K562 (cell line): ENCODE measurements at regions not wholly inside any gene's neighbourhood (a gene's known extent, or its start where the extent isn't known, plus 50 kb on each side); places are given as distances from the start of the nearest gene placed in this dataset.

Source experiments
- ATAC-seq: fragments of 200-7000 bp; cut with Tn5 transposase; 3 replicates; pipeline ENCODE4 v1.9.1; 2020; ENCODE audit warnings: moderate library complexity
- BruUV-seq: library from RNA; stranded (reverse); fragments of 400-500 nt; replicated peaks from 2 replicates; lab custom pipeline; 2021; lab: Mats Ljungman, UMichigan
- CTCF ChIA-PET: fragments of 300-600 bp; formaldehyde crosslinking; extraction: SDS; loops from one replicate; lab custom pipeline; 2021; ENCODE audit warnings: low intra/inter-chr PET ratio; lab: Yijun Ruan, JAX
- POLR2A ChIA-PET: fragments of 300-600, 350-650 bp; sonication (Branson Sonifier 250); formaldehyde crosslinking; extraction: SDS; loops from one replicate; lab custom pipeline; 2021; ENCODE audit warnings: antibody characterized with exemption, inconsistent platforms; lab: Yijun Ruan, JAX
- DNase-seq, 4 experiments: peaks; one replicate each; pipeline versions ENCODE4 v3.0.0 to v3.0.0-alpha.2; 2011 to 2018; ENCODE audit warnings: low spot score in 3 of 4, mixed read lengths in 3 of 4; ENCODE audit errors: extremely low read depth in 1 of 4
- FAIRE-seq: peaks from 2 replicates; lab custom pipeline; 2011; peaks lifted over from hg19 to GRCh38; lab: Jason Lieb, UNC
- H2AFZ ChIP-seq: 2 replicates; pipeline ENCODE4 v1.6.0; 2011; ENCODE audit warnings: low read depth, low read length, control low read depth, inconsistent platforms
- H3K27ac ChIP-seq: fragments of 200-600 bp; 3 replicates; pipeline ENCODE4 v1.8.0; 2011; ENCODE audit warnings: low read depth, mild to moderate bottlenecking, control low read depth, inconsistent platforms, low read length, moderate library complexity, mixed read lengths; ENCODE audit errors: extremely low read depth
- H3K27me3 ChIP-seq, 2 experiments: fragments of 300-600 bp in 1 of 2; 2 replicates in 1 of 2; 3 replicates in 1 of 2; pipeline versions ENCODE4 v1.6.0 to v1.8.0; 2011; ENCODE audit warnings: inconsistent platforms in 2 of 2, low read length in 2 of 2, mild to moderate bottlenecking in 1 of 2, mixed read lengths in 1 of 2, moderate library complexity in 1 of 2; ENCODE audit not compliant: control insufficient read depth in 2 of 2, insufficient read depth in 2 of 2
- H3K36me3 ChIP-seq: fragments of 300-600 bp; 3 replicates; pipeline ENCODE4 v1.8.0; 2011; ENCODE audit warnings: mild to moderate bottlenecking, low read length, inconsistent platforms; ENCODE audit not compliant: control insufficient read depth, insufficient read depth
- H3K4me1 ChIP-seq, 2 experiments: fragments of 200-600 bp in 1 of 2; replicated peaks in 1 of 2; 2 replicates in 1 of 2; 3 replicates in 1 of 2; pipeline versions ENCODE4 v1.5.1 to v1.8.0; 2011; ENCODE audit warnings: inconsistent platforms in 2 of 2, low read length in 2 of 2, mild to moderate bottlenecking in 1 of 2, mixed read lengths in 1 of 2, moderate library complexity in 1 of 2; ENCODE audit not compliant: control insufficient read depth in 2 of 2, insufficient read depth in 2 of 2
- H3K4me2 ChIP-seq: 2 replicates; pipeline ENCODE4 v1.6.1; 2011; ENCODE audit warnings: low read length, control low read depth, inconsistent platforms, mixed read lengths; ENCODE audit not compliant: insufficient read depth
- H3K4me3 ChIP-seq: fragments of 200-600 bp; sonication (generic), shearing (Covaris generic); 2 replicates; pipeline ENCODE4 v1.5.1; 2016; ENCODE audit warnings: control low read depth, inconsistent platforms
- H3K79me2 ChIP-seq: fragments of 200-600 bp; 3 replicates; pipeline ENCODE4 v1.8.0; 2011; ENCODE audit warnings: low read length, inconsistent platforms; ENCODE audit not compliant: control insufficient read depth, insufficient read depth
- H3K9ac ChIP-seq, 2 experiments: 2 replicates each; pipeline versions ENCODE4 v1.6.0 to v1.6.1; 2011; ENCODE audit warnings: low read depth in 2 of 2, low read length in 2 of 2, control low read depth in 1 of 2, inconsistent platforms in 1 of 2, mild to moderate bottlenecking in 1 of 2, mixed read lengths in 1 of 2; ENCODE audit not compliant: insufficient read depth in 1 of 2
- H3K9me1 ChIP-seq: one replicate; pipeline ENCODE4 v1.6.0; 2011; ENCODE audit warnings: inconsistent platforms, mild to moderate bottlenecking, low read length, moderate library complexity; ENCODE audit not compliant: control insufficient read depth, insufficient read depth
- H3K9me3 ChIP-seq: replicated peaks from 2 replicates; pipeline ENCODE4 v1.5.1; 2011; ENCODE audit warnings: low read depth, low read length, inconsistent platforms; ENCODE audit not compliant: control insufficient read depth, insufficient read depth
- H4K20me1 ChIP-seq: replicated peaks from 2 replicates; pipeline ENCODE4 v1.6.1; 2011; ENCODE audit warnings: low read length, inconsistent platforms, mixed read lengths; ENCODE audit not compliant: control insufficient read depth, insufficient read depth
- CTCFL ChIP-seq: IDR thresholded peaks from 2 replicates; pipeline ENCODE4 v1.6.1; 2011; ENCODE audit warnings: borderline replicate concordance, low read depth, mild to moderate bottlenecking, moderate library complexity, low read length; ENCODE audit not compliant: insufficient read depth, poor library complexity, severe bottlenecking
- DIDO1 ChIP-seq: fragments of 450-650 bp; IDR thresholded peaks from 2 replicates; pipeline ENCODE4 v1.6.1; 2016; ENCODE audit warnings: low read depth, missing biosample characterization, missing genetic modification characterization
- E2F5 ChIP-seq: sonication (generic); formaldehyde crosslinking; IDR thresholded peaks from 2 replicates; pipeline ENCODE4 v1.8.0; 2022; ENCODE audit warnings: mild to moderate bottlenecking, missing genetic modification reagents
- FIP1L1 ChIP-seq: fragments of 200-400 bp; formaldehyde crosslinking; IDR thresholded peaks from 2 replicates; pipeline ENCODE4 v1.6.1; 2018; ENCODE audit warnings: mild to moderate bottlenecking, low read depth, low read length; ENCODE audit not compliant: poor library complexity, severe bottlenecking
- HIVEP1 ChIP-seq: fragments of 250-450 bp; sonication (Bioruptor Pico); IDR thresholded peaks from 2 replicates; pipeline ENCODE4 v1.4.0; 2020; ENCODE audit warnings: mild to moderate bottlenecking
- MLX ChIP-seq, 2 experiments: fragments of 450-650 bp in 1 of 2; sonication (generic) in 1 of 2; formaldehyde crosslinking; conservative IDR thresholded peaks; 2 replicates each; pipeline versions ENCODE4 v1.4.0 to v1.8.1; 2020 to 2022; ENCODE audit warnings: mild to moderate bottlenecking in 1 of 2, missing genetic modification reagents in 1 of 2
- RCOR1 ChIP-seq, 2 experiments: IDR thresholded peaks; 2 replicates each; pipeline ENCODE4 v1.6.1; 2012; ENCODE audit warnings: low read depth in 2 of 2, low read length in 2 of 2, borderline replicate concordance in 1 of 2, improper control_type of control experiment in 1 of 2
- SP2 ChIP-seq: IDR thresholded peaks from 2 replicates; pipeline ENCODE4 v1.6.1; 2011; ENCODE audit warnings: mild to moderate bottlenecking, low read depth, low read length, moderate library complexity; ENCODE audit not compliant: poor library complexity, severe bottlenecking; ENCODE audit errors: extremely low read depth
- STAT5B ChIP-seq: fragments of 250-450 bp; sonication (Bioruptor Pico); IDR thresholded peaks from 2 replicates; pipeline ENCODE4 v1.8.0; 2021; ENCODE audit warnings: mild to moderate bottlenecking, inconsistent platforms
- ZNF444 ChIP-seq: fragments of 250-450 bp; sonication (Bioruptor Pico); IDR thresholded peaks from 2 replicates; pipeline ENCODE4 v1.4.0; 2020; ENCODE audit warnings: mild to moderate bottlenecking, moderate library complexity
- WGBS: fragments of 100-300 bp; shearing (Covaris generic); methylation state at CpG from one replicate; pipeline ENCODE4 v1.1.6; 2016; ENCODE audit warnings: low coverage, mixed read lengths; ENCODE audit not compliant: insufficient coverage; ENCODE audit errors: missing lambda C conversion rate; 5-methylcytosine and 5-hydroxymethylcytosine counted together
- in situ Hi-C: fragments of 300-500 bp; cut with MboI; formaldehyde crosslinking; loops from 4 replicates; pipeline ENCODE4 v1.15.0; 2018; ENCODE audit warnings: inconsistent platforms, mixed read lengths
- intact Hi-C: fragments of 100-400 bp; cut with micrococcal nuclease; formaldehyde crosslinking; loops from 2 replicates; pipeline ENCODE4 v1.14.2; 2022

GRCh38 chr15:47356297-47356696 is 361.0 kb upstream of the SEMA6D start:
- Histone ChIP-seq H3K9me3 (no peaks in the 10 kb centered on the region), H3K27ac (no peak overlapping the region), H4K20me1 (no peaks in the 10 kb centered on the region), H2AFZ (no peak overlapping the region), H3K4me2 (no peak overlapping the region), H3K36me3 (no peaks in the 10 kb centered on the region), H3K79me2 (no peaks in the 10 kb centered on the region), H3K9ac (no peak overlapping the region), H3K4me1 (no peaks in the 10 kb centered on the region), H3K4me3 (no peak overlapping the region), H3K27me3 (no peaks in the 10 kb centered on the region), H3K9me1 (no peaks in the 10 kb centered on the region)
- in situ Hi-C loops (no loop called here), intact Hi-C loops (no loop called here)
- ATAC-seq, result no peak
- 4% methylated on average over 2 of the region's 2 CpGs for WGBS
- DNase-seq, result no peak
- no peak for TF ChIP-seq SP2
- CTCF ChIA-PET, result no interaction called here
- POLR2A ChIA-PET, result no interaction called here
- FAIRE-seq, result no peak
- BruUV-seq, result no TSS peak

- H3K36me3 ChIP-seq, result no peaks in the 10 kb centered on the region
- no TSS peak for BruUV-seq
- no peaks in the 10 kb centered on the region for H3K4me1 ChIP-seq
- no peak overlapping the region for H3K9ac ChIP-seq
- ChIA-PET CTCF (no interaction called here), POLR2A (no interaction called here)
- no peak overlapping the region for H2AFZ ChIP-seq
- no peak overlapping the region for H3K4me3 ChIP-seq
- no peak overlapping the region for H3K27ac ChIP-seq
- no peak overlapping the region for H3K4me2 ChIP-seq
- in situ Hi-C loops (no loop called here), intact Hi-C loops (no loop called here)
- H3K9me3 ChIP-seq, result no peaks in the 10 kb centered on the region
- no peaks in the 10 kb centered on the region for H4K20me1 ChIP-seq
- no peaks in the 10 kb centered on the region for H3K27me3 ChIP-seq
- DNase-seq (no peak), FAIRE-seq (no peak), ATAC-seq (no peak)
- 5% methylated on average over 2 of the region's 2 CpGs for WGBS
- H3K9me1 ChIP-seq, result no peaks in the 10 kb centered on the region
- H3K79me2 ChIP-seq, result no peaks in the 10 kb centered on the region
- no peak for TF ChIP-seq DIDO1 (tag)
- TF ChIP-seq STAT5B (CRISPR knock-in tag), result no peak
- no peak for TF ChIP-seq HIVEP1 (CRISPR knock-in tag)
- no peak for TF ChIP-seq ZNF444 (CRISPR knock-in tag)
- no peak for TF ChIP-seq E2F5 (CRISPR knock-in tag)
- TF ChIP-seq CTCFL, result no peak
- TF ChIP-seq RCOR1 (IDR thresholded peaks at IDR 0.05; ENCODE audit: borderline replicate concordance in 1 of 2, low read depth in 2 of 2, low read length in 2 of 2), result no peak
- no peak for TF ChIP-seq FIP1L1
- TF ChIP-seq MLX (CRISPR knock-in tag; conservative IDR thresholded peaks at IDR 0.05), result no peak
Measured at GRCh38 chr15:47358876-47359275, 358.4 kb upstream of the SEMA6D start.
